GM12875 (cell line): ENCODE measurements at regions not wholly inside any gene's neighbourhood (a gene's known extent, or its start where the extent isn't known, plus 50 kb on each side); places are given as distances from the start of the nearest gene placed in this dataset.
"Not testable (repeated sequence)": the region's sequence is repeated elsewhere in the genome, so short reads cannot be mapped to it uniquely, and the experiment has no call there.

ENCODE experiments used
- H3K4me3 ChIP-seq: one replicate; pipeline ENCODE4 v1.5.1; 2011; ENCODE audit warnings: low read depth, low read length, control low read depth
- TF ChIP-seq, protein P1 (sequence below): IDR thresholded peaks from 2 replicates; pipeline ENCODE4 v1.5.1; 2011; ENCODE audit warnings: low read depth, mild to moderate bottlenecking, control low read depth, inconsistent platforms, low read length, moderate library complexity, borderline replicate concordance; ENCODE audit not compliant: insufficient read depth

DNA sequence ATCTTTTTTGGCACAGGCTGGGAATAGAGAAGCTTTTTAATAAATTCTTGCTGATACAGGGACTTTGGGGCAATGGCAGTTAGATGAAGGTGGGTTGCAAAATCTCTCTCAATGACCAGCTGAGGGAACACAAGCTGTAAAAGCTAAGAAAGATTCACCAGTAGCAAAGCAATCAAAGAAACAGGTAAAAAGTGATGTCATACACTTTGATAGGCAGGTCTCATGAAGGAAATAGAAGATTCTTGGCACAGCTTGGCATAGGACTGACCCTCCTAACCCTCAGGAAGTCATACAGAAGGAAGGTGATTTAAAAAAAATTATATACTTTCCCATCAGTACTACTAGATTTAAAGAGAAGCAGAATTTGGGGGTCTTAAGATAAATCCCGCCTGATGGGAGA, 263.6 kb downstream of the LPIN1 start:
- no peak overlapping the region for H3K4me3 ChIP-seq
- TF ChIP-seq, protein P1, sequence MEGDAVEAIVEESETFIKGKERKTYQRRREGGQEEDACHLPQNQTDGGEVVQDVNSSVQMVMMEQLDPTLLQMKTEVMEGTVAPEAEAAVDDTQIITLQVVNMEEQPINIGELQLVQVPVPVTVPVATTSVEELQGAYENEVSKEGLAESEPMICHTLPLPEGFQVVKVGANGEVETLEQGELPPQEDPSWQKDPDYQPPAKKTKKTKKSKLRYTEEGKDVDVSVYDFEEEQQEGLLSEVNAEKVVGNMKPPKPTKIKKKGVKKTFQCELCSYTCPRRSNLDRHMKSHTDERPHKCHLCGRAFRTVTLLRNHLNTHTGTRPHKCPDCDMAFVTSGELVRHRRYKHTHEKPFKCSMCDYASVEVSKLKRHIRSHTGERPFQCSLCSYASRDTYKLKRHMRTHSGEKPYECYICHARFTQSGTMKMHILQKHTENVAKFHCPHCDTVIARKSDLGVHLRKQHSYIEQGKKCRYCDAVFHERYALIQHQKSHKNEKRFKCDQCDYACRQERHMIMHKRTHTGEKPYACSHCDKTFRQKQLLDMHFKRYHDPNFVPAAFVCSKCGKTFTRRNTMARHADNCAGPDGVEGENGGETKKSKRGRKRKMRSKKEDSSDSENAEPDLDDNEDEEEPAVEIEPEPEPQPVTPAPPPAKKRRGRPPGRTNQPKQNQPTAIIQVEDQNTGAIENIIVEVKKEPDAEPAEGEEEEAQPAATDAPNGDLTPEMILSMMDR: no peak

DNA sequence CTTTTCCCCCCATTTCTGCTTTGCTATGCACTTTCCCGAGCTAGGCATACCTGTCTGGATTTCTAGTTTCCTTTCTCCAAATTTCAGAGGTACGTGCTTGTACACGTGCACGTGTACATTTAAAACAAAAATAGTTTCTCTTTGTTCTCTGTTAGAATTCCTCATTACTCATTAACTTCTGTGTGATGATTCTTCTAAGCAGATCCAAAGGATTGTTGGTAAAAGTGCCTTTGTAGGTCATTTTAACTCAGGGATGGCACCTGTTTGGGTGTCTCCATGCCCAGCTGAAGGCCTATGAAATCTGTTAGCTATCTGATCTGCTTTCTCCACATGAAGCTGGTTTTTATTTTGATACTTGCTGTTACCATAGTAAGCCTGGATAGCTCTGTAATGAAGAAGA, 264.3 kb downstream of the LPIN1 start:
- TF ChIP-seq, protein P1: no peak
- no peak overlapping the region for H3K4me3 ChIP-seq

DNA sequence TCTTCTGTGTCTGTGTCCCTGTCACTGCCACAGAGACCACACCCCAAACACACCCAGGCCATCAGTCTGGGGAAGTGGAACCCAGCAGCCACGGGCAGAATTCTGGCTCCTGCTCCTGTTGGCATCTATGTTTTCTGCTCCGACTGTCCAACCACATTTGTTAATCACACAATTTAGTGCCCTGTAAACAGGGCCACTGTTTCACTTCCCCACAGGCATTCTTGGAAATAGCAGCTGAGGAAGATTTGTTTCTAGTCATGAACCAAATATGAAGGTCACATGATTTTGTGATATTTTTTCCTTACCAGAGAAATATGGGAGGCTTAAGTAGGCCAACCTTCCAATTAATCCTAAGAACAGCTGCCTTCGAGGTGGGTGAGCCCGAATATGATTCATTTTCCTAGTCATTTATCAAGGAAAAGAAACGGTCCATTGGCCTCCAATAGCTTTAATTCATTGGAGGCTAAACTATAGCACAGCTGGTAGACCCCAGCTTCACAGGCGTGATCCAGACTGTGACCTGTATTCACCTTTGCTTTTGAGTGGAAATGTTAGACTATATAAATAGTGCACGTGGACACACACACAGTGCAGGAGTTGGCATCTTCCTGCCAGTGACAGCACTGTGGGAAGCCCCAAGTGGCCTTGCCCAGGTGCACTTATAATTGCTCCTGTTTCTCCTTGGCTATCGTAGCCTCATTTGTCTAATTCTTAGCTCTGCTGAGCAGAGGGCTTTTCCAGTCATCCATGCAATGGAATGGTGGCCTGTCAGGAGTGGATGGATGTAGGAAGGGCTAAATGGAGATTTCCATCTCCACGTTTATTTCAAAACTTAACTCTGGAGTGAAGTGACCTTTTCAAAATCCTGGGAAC, 267.9 kb downstream of the LPIN1 start:
- TF ChIP-seq, protein P1: no peak
- H3K4me3 ChIP-seq: no peak overlapping the region

DNA sequence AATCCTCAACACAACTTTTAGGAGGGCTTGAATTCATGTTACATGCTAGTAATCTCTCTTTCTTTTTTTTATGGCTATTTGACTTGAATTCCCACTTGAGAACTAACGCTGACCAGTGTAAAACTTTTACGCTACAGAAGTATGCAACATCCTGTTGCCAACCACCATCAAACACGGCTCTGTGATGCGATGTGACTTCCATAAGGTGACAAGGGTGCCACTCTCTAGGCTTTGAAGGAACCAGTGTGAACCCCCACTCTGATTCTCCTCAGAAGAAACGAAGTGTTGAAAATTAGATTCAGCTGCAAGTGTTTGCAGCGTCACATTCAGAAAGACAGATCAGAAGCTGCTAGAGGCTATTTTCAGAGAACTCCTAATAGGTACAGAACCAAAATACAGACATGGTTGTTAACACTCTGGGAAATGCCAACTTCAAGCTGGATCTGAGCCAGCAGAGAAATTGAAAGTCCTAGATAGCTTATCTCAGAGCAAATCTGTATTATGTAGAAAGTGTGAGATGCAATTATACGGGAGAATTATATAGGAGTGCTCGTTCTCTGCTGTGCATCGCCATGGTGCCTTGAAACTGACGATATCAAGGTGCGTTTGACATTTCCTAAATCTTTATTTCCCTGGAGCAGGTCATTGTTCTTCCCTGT, 271.2 kb downstream of the LPIN1 start:
- H3K4me3 ChIP-seq: no peak overlapping the region
- TF ChIP-seq, protein P1: no peak

DNA sequence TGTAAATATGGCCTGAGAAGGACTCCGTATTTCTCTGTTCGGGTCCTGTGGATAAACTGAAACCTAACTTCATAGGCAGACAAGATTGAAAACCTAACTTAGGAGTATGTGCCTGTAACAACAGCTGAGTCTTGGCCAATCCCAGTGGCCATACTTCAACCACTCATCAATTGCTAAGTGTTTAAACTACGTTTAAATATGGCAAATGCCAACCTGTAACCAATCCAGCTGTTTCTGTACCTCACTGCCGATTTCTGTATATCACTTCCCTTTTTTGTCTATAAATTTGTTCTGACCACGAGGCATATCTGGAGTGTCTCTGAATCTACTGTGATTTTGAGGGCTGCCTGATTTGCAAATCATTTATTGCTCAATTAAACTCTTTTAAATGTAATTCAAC, 272.3 kb downstream of the LPIN1 start:
- H3K4me3 ChIP-seq: not testable (repeated sequence)

DNA sequence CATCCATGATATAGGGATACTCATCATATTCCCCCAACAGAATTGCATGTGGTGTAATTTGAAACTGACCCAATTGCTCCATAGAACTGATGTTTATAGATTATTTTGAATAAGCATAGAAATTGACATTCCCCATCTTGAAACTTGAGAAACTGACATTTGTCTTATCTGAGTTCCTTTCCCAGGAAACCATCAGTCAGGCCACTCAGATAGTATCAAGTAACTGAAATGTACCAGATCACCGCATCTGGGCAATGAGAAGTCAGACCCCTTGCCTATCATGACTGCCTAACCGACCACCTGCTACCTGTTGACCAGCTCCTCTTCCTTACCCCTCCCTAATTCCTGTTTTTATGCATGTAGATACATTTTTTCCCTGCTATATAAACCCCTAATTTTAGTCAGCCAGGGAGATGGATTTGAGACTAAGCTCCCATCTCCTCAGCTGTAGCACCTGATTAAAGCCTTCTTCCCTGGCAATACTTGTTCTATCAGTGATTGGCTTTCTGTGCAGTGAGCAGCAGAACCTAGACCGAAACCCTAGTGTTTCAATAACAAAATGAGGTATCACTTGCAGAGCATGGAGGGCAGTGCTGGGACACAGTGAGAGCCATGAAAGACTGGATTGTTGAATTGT, 274.5 kb downstream of the LPIN1 start:
- no peak overlapping the region for H3K4me3 ChIP-seq
- TF ChIP-seq, protein P1: no peak

DNA sequence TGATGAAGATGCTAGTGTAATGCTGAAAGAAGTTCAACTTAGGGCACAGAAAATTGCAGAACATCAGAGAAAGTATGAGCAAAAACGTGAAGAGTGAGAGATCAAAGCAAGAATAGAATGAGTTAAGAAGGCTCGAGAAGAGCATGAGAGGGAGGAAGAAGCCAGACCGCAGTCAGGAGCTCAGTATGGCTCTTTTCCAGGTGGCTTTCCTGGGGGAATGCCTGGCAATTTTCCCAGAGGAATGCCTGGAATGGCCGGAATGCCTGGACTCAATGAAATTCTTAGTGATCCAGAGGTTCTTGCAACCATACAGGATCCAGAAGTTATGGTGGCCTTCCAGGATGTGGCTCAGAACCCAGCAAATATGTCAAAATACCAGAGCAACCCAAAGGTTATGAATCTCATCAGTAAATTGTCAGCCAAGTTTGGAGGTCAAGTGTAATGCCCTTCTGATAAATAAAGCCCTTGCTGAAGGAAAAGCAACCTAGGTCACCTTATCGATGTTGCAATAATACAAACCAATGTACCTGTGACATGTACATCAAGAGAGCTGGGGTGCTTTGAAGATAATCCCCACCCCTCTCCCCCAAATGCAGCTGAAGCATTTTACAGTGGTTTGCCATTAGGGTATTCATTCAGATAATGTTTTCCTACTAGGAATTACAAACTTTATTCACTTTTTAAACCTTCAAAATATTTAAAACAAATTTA, 277.9 kb downstream of the LPIN1 start:
- H3K4me3 ChIP-seq: not testable (repeated sequence)
